ENCODE measurements at regions not wholly inside any gene's neighbourhood (a gene's known extent, or its start where the extent isn't known, plus 50 kb on each side); places are given as distances from the start of the nearest gene placed in this dataset.
A peak's percentile ranks its signal among the peaks of the same experiment; 100 is the strongest.

DNA sequence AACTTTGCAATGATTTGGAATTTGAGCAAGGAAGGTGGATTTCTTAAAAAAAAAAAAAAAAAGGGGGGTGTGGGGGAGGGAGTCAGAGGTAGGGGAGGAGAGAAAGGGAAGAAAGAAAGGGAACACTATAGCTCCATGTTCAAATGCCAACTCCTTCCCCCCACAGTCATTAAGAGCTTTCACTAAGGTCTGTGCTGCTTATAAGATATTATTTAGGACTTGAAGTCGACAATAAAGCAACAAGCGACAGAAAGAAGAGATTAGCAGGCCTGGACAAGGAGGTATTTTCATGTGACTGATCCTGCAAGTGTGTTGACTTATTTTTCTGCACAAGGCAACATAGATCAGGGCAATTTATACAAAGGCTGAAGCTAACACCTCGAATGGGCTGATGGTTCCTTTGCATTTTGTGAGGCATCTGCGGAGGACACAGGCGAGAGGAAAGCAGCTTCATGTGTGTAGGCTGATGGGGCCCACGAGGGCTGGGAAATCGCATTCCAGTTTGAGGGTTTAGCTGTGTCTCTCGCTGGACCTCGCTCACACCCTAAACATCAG lies 382.0 kb downstream of the SOX11 start:
- no peaks in the 10 kb centered on the region for H3K9me3 ChIP-seq (ENCODE audit: control insufficient read depth in 3 of 3, low read length in 3 of 3)
- H3K27ac ChIP-seq (ENCODE audit: low read depth, low read length), result no peak overlapping the region
- no peaks in the 10 kb centered on the region for H3K27me3 ChIP-seq (ENCODE audit: control insufficient read depth in 3 of 3, insufficient read depth in 3 of 3, low read length in 3 of 3)
- no peaks in the 10 kb centered on the region for H3K36me3 ChIP-seq (ENCODE audit: control insufficient read depth in 3 of 3, insufficient read depth in 3 of 3, low read length in 3 of 3)
- H3K4me1 ChIP-seq (ENCODE audit: control insufficient read depth in 3 of 3, insufficient read depth in 3 of 3, low read length in 3 of 3), result no peaks in the 10 kb centered on the region
- H3K4me3 ChIP-seq (ENCODE audit: low read length in 3 of 3), result no peak overlapping the region
- H3K9ac ChIP-seq (ENCODE audit: low read depth in 1 of 3, low read length in 3 of 3), result no peak overlapping the region

- no peaks in the 10 kb centered on the region for H3K36me3 ChIP-seq (ENCODE audit: control insufficient read depth in 3 of 3, insufficient read depth in 3 of 3, low read length in 3 of 3)
- H3K27me3 ChIP-seq (ENCODE audit: control insufficient read depth in 3 of 3, insufficient read depth in 3 of 3, low read length in 3 of 3), result peaks cover 0 to 3% (median 0%) of the 10 kb centered on the region in 3 donors
- no peaks in the 10 kb centered on the region for H3K9me3 ChIP-seq (ENCODE audit: control insufficient read depth in 3 of 3, low read length in 3 of 3)
- H3K9ac ChIP-seq (ENCODE audit: low read depth in 1 of 3, low read length in 3 of 3), result no peak overlapping the region
- H3K4me3 ChIP-seq (ENCODE audit: low read length in 3 of 3), result no peak overlapping the region
- no peak overlapping the region for H3K27ac ChIP-seq (ENCODE audit: low read depth, low read length)
- H3K4me1 ChIP-seq (ENCODE audit: control insufficient read depth in 3 of 3, insufficient read depth in 3 of 3, low read length in 3 of 3), result no peaks in the 10 kb centered on the region
Observed at GRCh38 chr2:6077585-6077984, 385.4 kb downstream of the SOX11 start.

DNA sequence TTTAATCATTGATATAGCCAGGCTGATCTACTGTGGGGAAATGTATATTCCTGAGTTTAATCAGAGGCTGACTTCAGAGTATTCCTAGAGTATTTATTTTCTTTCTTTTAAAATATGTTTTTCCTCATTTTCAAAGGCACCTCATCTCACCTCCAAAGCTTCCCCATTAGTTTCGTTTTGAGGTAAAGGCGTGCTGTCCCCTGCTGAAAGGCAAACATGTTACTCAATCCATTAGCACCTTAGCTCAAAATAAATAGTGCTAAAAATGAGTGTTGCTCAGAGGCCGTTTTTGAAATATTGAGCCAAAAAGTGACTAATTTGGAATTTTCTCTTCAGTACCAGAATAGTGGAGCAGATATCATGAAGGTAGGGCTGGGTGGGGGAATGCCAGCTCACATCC lies 386.2 kb downstream of the SOX11 start:
- Histone ChIP-seq H3K4me1 (ENCODE audit: control insufficient read depth in 3 of 3, insufficient read depth in 3 of 3, low read length in 3 of 3) (no peaks in the 10 kb centered on the region), H3K27me3 (ENCODE audit: control insufficient read depth in 3 of 3, insufficient read depth in 3 of 3, low read length in 3 of 3) (peaks cover 0 to 3% (median 0%) of the 10 kb centered on the region in 3 donors), H3K9me3 (ENCODE audit: control insufficient read depth in 3 of 3, low read length in 3 of 3) (no peaks in the 10 kb centered on the region), H3K27ac (ENCODE audit: low read depth, low read length) (no peak overlapping the region), H3K4me3 (ENCODE audit: low read length in 3 of 3) (no peak overlapping the region), H3K9ac (ENCODE audit: low read depth in 1 of 3, low read length in 3 of 3) (no peak overlapping the region), H3K36me3 (ENCODE audit: control insufficient read depth in 3 of 3, insufficient read depth in 3 of 3, low read length in 3 of 3) (no peaks in the 10 kb centered on the region)

DNA sequence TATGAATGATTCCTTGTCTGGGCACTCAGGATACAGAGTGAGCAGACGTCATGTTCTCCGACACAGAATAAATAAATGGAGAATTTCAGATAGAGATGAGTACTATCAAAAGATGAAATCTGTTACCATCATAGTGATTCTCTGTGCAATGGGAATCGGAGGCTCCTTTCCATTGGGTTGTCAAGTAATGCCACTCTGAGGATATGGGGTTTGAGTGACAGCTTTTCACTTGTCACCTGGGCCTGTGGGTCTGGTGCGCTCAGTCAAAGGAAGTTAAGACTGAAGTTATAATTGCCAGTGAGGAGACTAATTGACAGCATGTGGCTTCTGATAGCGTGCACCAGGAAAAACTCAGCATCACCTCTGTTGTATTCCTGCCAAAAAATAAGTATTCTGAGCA lies 387.2 kb downstream of the SOX11 start:
- peaks cover 0 to 3% (median 0%) of the 10 kb centered on the region in 3 donors for H3K27me3 ChIP-seq (ENCODE audit: control insufficient read depth in 3 of 3, insufficient read depth in 3 of 3, low read length in 3 of 3)
- no peaks in the 10 kb centered on the region for H3K9me3 ChIP-seq (ENCODE audit: control insufficient read depth in 3 of 3, low read length in 3 of 3)
- H3K36me3 ChIP-seq (ENCODE audit: control insufficient read depth in 3 of 3, insufficient read depth in 3 of 3, low read length in 3 of 3), result no peaks in the 10 kb centered on the region
- H3K4me3 ChIP-seq (ENCODE audit: low read length in 3 of 3), result no peak overlapping the region
- H3K27ac ChIP-seq (ENCODE audit: low read depth, low read length), result no peak overlapping the region
- no peaks in the 10 kb centered on the region for H3K4me1 ChIP-seq (ENCODE audit: control insufficient read depth in 3 of 3, insufficient read depth in 3 of 3, low read length in 3 of 3)
- H3K9ac ChIP-seq (ENCODE audit: low read depth in 1 of 3, low read length in 3 of 3), result no peak overlapping the region

DNA sequence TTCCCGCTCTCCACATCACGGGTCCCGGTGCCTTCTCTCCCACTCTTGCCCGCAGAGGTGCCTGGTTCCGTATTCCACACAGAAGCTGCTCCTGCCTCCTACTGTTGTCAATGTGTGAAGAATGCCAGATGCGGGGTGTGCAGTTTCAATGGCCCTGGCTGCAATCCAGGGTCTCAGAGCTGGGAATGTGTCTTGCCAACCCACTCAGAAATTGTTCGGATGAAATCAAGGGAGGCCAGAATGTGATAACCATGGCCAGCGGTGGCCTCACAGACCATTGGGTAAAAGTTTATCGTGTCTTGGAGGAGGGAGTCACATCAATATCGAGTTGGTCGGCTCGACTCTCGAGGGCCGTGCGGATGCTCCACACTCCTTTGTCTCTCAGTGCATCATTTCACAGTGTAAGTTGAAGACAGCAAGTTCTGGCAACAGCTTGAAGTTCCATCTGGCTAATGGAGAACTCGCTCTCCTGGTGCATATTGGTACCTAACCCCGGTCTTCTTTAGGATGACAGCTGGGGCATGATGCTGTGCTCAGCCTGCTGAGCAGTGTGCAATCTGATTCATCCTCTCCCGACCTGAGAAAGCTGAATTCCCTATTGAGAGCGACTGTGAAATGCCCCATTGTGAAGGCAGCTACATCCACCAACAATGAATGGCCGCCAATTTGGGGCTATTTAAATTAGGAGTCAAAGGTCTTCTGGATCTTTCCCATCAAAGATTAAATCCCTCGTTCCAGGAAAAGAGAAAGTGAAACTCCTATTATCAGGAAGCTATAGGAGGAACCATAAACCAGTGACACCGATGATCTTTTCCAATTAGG lies 389.0 kb downstream of the SOX11 start:
- no peaks in the 10 kb centered on the region for H3K9me3 ChIP-seq (ENCODE audit: control insufficient read depth in 3 of 3, low read length in 3 of 3)
- no peaks in the 10 kb centered on the region for H3K36me3 ChIP-seq (ENCODE audit: control insufficient read depth in 3 of 3, insufficient read depth in 3 of 3, low read length in 3 of 3)
- no peaks in the 10 kb centered on the region for H3K4me1 ChIP-seq (ENCODE audit: control insufficient read depth in 3 of 3, insufficient read depth in 3 of 3, low read length in 3 of 3)
- H3K9ac ChIP-seq (ENCODE audit: low read depth in 1 of 3, low read length in 3 of 3), result no peak overlapping the region
- no peak overlapping the region for H3K27ac ChIP-seq (ENCODE audit: low read depth, low read length)
- peak overlapping the region in 1 of 3 donors; percentile 3 for H3K4me3 ChIP-seq (ENCODE audit: low read length in 3 of 3)
- peaks cover 0 to 3% (median 0%) of the 10 kb centered on the region in 3 donors for H3K27me3 ChIP-seq (ENCODE audit: control insufficient read depth in 3 of 3, insufficient read depth in 3 of 3, low read length in 3 of 3)

DNA sequence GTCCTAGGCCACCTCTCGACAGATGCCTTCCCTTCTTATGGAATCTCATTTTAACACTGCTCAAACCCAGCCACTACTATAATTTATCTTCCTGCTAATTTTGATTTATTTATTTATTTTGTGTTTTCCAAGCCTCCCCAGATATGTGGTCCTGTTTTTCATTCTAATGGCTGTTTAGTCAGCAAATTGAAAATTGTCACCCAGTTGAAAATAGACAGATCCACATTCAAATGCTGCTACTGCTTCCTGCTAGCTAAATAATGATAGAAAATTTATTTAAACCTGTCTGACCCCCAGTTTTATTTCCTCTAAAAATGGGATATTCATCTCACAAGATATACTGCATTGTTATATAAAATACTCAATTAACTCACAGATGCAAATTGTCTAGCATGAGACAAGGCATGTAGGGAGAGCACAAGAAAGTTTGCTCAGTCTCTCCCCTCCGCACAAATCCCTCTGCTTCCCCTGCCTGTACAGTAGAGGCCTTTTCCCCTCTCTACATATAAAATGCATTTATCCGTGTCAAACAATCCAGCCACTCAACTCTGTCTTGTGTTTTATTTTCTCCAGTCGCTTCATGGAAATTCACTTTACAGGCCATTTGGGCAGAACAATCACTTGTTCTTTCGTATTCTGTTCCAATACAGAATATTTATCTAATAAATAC lies 389.9 kb downstream of the SOX11 start:
- no peaks in the 10 kb centered on the region for H3K9me3 ChIP-seq (ENCODE audit: control insufficient read depth in 3 of 3, low read length in 3 of 3)
- no peak overlapping the region for H3K9ac ChIP-seq (ENCODE audit: low read depth in 1 of 3, low read length in 3 of 3)
- no peak overlapping the region for H3K4me3 ChIP-seq (ENCODE audit: low read length in 3 of 3)
- no peak overlapping the region for H3K27ac ChIP-seq (ENCODE audit: low read depth, low read length)
- no peaks in the 10 kb centered on the region for H3K4me1 ChIP-seq (ENCODE audit: control insufficient read depth in 3 of 3, insufficient read depth in 3 of 3, low read length in 3 of 3)
- H3K36me3 ChIP-seq (ENCODE audit: control insufficient read depth in 3 of 3, insufficient read depth in 3 of 3, low read length in 3 of 3), result no peaks in the 10 kb centered on the region
- peaks cover 0 to 3% (median 0%) of the 10 kb centered on the region in 3 donors for H3K27me3 ChIP-seq (ENCODE audit: control insufficient read depth in 3 of 3, insufficient read depth in 3 of 3, low read length in 3 of 3)

- Histone ChIP-seq H3K36me3 (ENCODE audit: control insufficient read depth in 3 of 3, insufficient read depth in 3 of 3, low read length in 3 of 3) (no peaks in the 10 kb centered on the region), H3K4me3 (ENCODE audit: low read length in 3 of 3) (no peak overlapping the region), H3K27me3 (ENCODE audit: control insufficient read depth in 3 of 3, insufficient read depth in 3 of 3, low read length in 3 of 3) (peaks cover 0 to 3% (median 0%) of the 10 kb centered on the region in 3 donors), H3K27ac (ENCODE audit: low read depth, low read length) (no peak overlapping the region), H3K9me3 (ENCODE audit: control insufficient read depth in 3 of 3, low read length in 3 of 3) (no peaks in the 10 kb centered on the region), H3K9ac (ENCODE audit: low read depth in 1 of 3, low read length in 3 of 3) (no peak overlapping the region), H3K4me1 (ENCODE audit: control insufficient read depth in 3 of 3, insufficient read depth in 3 of 3, low read length in 3 of 3) (no peaks in the 10 kb centered on the region)
Observed at GRCh38 chr2:6082625-6083018, 390.4 kb downstream of the SOX11 start.

DNA sequence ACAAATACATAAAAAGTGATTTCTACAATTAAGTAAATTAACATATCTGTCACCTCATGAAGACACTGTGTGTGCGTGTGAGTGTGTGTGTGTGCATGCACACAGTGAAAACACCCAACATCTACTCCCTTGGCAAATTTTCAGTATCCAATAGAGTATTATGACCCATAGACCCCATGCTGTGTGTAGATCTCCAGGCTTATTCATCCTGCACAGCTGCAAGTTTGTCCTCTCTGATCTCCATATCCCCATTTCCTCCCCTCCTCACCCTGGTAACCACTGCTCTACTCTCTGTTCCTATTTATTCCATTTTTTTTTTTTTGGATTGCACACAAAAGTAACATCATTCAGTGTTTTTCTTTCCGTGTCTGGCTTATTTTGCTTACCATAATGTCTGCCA lies 391.0 kb downstream of the SOX11 start:
- Histone ChIP-seq H3K4me1 (ENCODE audit: control insufficient read depth in 3 of 3, insufficient read depth in 3 of 3, low read length in 3 of 3) (no peaks in the 10 kb centered on the region), H3K36me3 (ENCODE audit: control insufficient read depth in 3 of 3, insufficient read depth in 3 of 3, low read length in 3 of 3) (no peaks in the 10 kb centered on the region), H3K9ac (ENCODE audit: low read depth in 1 of 3, low read length in 3 of 3) (no peak overlapping the region), H3K9me3 (ENCODE audit: control insufficient read depth in 3 of 3, low read length in 3 of 3) (no peaks in the 10 kb centered on the region), H3K27ac (ENCODE audit: low read depth, low read length) (no peak overlapping the region), H3K4me3 (ENCODE audit: low read length in 3 of 3) (no peak overlapping the region), H3K27me3 (ENCODE audit: control insufficient read depth in 3 of 3, insufficient read depth in 3 of 3, low read length in 3 of 3) (peaks cover 0 to 3% (median 0%) of the 10 kb centered on the region in 3 donors)

GRCh38 chr2:6089474-6089873 lies 397.3 kb downstream of the SOX11 start:
- no peaks in the 10 kb centered on the region for H3K36me3 ChIP-seq (ENCODE audit: control insufficient read depth in 3 of 3, insufficient read depth in 3 of 3, low read length in 3 of 3)
- no peak overlapping the region for H3K4me3 ChIP-seq (ENCODE audit: low read length in 3 of 3)
- H3K9me3 ChIP-seq (ENCODE audit: control insufficient read depth in 3 of 3, low read length in 3 of 3), result no peaks in the 10 kb centered on the region
- peaks cover 0 to 3% (median 0%) of the 10 kb centered on the region in 3 donors for H3K27me3 ChIP-seq (ENCODE audit: control insufficient read depth in 3 of 3, insufficient read depth in 3 of 3, low read length in 3 of 3)
- no peak overlapping the region for H3K27ac ChIP-seq (ENCODE audit: low read depth, low read length)
- H3K9ac ChIP-seq (ENCODE audit: low read depth in 1 of 3, low read length in 3 of 3), result no peak overlapping the region
- H3K4me1 ChIP-seq (ENCODE audit: control insufficient read depth in 3 of 3, insufficient read depth in 3 of 3, low read length in 3 of 3), result no peaks in the 10 kb centered on the region

DNA sequence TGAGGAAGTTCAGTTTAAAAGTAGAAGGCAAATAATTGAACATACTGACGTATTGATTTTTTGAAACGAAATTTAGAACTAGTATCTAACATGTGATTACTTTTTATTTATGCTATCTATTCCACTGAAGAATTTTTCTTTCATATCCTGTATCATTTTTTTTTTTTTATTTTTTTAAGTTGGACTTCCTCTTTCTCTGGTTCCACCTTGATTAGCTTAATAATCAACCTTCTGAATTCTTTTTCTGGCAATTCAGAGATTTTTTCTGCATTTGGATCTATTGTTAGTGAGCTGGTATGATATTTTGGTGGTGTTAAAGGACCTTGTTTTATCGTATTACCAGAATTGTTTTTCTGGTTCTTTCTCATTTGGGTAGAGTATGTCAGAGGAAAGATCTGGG lies 411.2 kb downstream of the SOX11 start:
- H3K27me3 ChIP-seq (ENCODE audit: control insufficient read depth in 3 of 3, insufficient read depth in 3 of 3, low read length in 3 of 3), result no peaks in the 10 kb centered on the region
- no peak overlapping the region for H3K4me3 ChIP-seq (ENCODE audit: low read length in 3 of 3)
- no peaks in the 10 kb centered on the region for H3K36me3 ChIP-seq (ENCODE audit: control insufficient read depth in 3 of 3, insufficient read depth in 3 of 3, low read length in 3 of 3)
- no peaks in the 10 kb centered on the region for H3K4me1 ChIP-seq (ENCODE audit: control insufficient read depth in 3 of 3, insufficient read depth in 3 of 3, low read length in 3 of 3)
- no peak overlapping the region for H3K27ac ChIP-seq (ENCODE audit: low read depth, low read length)
- H3K9me3 ChIP-seq (ENCODE audit: control insufficient read depth in 3 of 3, low read length in 3 of 3), result no peaks in the 10 kb centered on the region
- H3K9ac ChIP-seq (ENCODE audit: low read depth in 1 of 3, low read length in 3 of 3), result no peak overlapping the region

Measured in skeletal muscle tissue (tissue), 3 donors.